SK-N-SH (cell line): ENCODE measurements at regions not wholly inside any gene's neighbourhood (a gene's known extent, or its start where the extent isn't known, plus 50 kb on each side); places are given as distances from the start of the nearest gene placed in this dataset.

Source experiments
- CTCF ChIA-PET: fragments of 300-600, 350-600 bp; formaldehyde crosslinking; extraction: SDS; loops from one replicate; lab custom pipeline; 2021; lab: Yijun Ruan, JAX
- POLR2A ChIA-PET: fragments of 350-600 bp; sonication (Branson Sonifier 250); formaldehyde crosslinking; extraction: SDS; loops from one replicate; lab custom pipeline; 2020; ENCODE audit warnings: antibody characterized with exemption, inconsistent platforms; lab: Yijun Ruan, JAX
- DNase-seq: peaks from one replicate; pipeline ENCODE4 v3.0.0; 2012
- H2AFZ ChIP-seq: fragments of 200-600 bp; sonication (generic); 2 replicates; pipeline ENCODE4 v1.8.1; 2016; ENCODE audit warnings: antibody characterized with exemption, mild to moderate bottlenecking, low read depth
- H3F3A ChIP-seq: fragments of 200-600 bp; sonication (generic); replicated peaks from 2 replicates; pipeline ENCODE3; 2016; ENCODE audit warnings: antibody characterized with exemption, mild to moderate bottlenecking; ENCODE audit not compliant: insufficient read depth
- H3K27ac ChIP-seq, 2 experiments: fragments of 200-500 bp in 1 of 2; fragments of 200-600 bp in 1 of 2; sonication (Bioruptor generic) in 1 of 2; sonication (generic), shearing (Covaris generic) in 1 of 2; 2 replicates each; pipeline versions ENCODE4 v1.5.1 to v1.6.1; 2014 to 2016; ENCODE audit warnings: low read depth in 2 of 2, inconsistent platforms in 1 of 2, low read length in 1 of 2, mild to moderate bottlenecking in 1 of 2, mixed read lengths in 1 of 2
- H3K27me3 ChIP-seq: fragments of 200-600 bp; sonication (generic), shearing (Covaris generic); 2 replicates; pipeline ENCODE4 v1.6.1; 2016; ENCODE audit warnings: mixed run types; ENCODE audit not compliant: insufficient read depth
- H3K36me3 ChIP-seq, 2 experiments: fragments of 200-500 bp in 1 of 2; fragments of 200-600 bp in 1 of 2; sonication (Bioruptor generic) in 1 of 2; sonication (generic) in 1 of 2; replicated peaks in 1 of 2; 2 replicates each; pipeline versions ENCODE3 to v1.5.1; 2014 to 2016; ENCODE audit warnings: low read length in 1 of 2, mild to moderate bottlenecking in 1 of 2; ENCODE audit not compliant: insufficient read depth in 2 of 2, control insufficient read depth in 1 of 2
- H3K4me1 ChIP-seq, 2 experiments: fragments of 200-500 bp in 1 of 2; fragments of 200-600 bp in 1 of 2; sonication (Bioruptor generic) in 1 of 2; sonication (generic), shearing (Covaris generic) in 1 of 2; 2 replicates each; pipeline versions ENCODE4 v1.5.1 to v1.6.1; 2014 to 2016; ENCODE audit warnings: low read depth in 1 of 2, low read length in 1 of 2, mixed run types in 1 of 2; ENCODE audit not compliant: insufficient read depth in 2 of 2, control insufficient read depth in 1 of 2
- H3K4me2 ChIP-seq: fragments of 200-600 bp; sonication (generic), shearing (Covaris generic); 2 replicates; pipeline ENCODE4 v1.6.1; 2017; ENCODE audit warnings: mixed run types
- H3K4me3 ChIP-seq, 2 experiments: fragments of 200-500 bp in 1 of 2; fragments of 200-600 bp in 1 of 2; sonication (Bioruptor generic) in 1 of 2; sonication (generic), shearing (Covaris generic) in 1 of 2; 2 replicates each; pipeline versions ENCODE4 v1.5.1 to v1.8.1; 2014 to 2016; ENCODE audit warnings: low read depth in 2 of 2, inconsistent platforms in 1 of 2, low read length in 1 of 2, mild to moderate bottlenecking in 1 of 2, mixed read lengths in 1 of 2, moderate library complexity in 1 of 2
- H3K79me2 ChIP-seq: fragments of 200-600 bp; sonication (generic); 2 replicates; pipeline ENCODE4 v1.8.1; 2017; ENCODE audit warnings: mild to moderate bottlenecking; ENCODE audit not compliant: insufficient read depth
- H3K9ac ChIP-seq: fragments of 200-600 bp; sonication (generic); 2 replicates; pipeline ENCODE4 v1.6.1; 2017; ENCODE audit warnings: mixed run types
- H3K9me2 ChIP-seq: fragments of 200-600 bp; sonication (generic); 2 replicates; pipeline ENCODE4 v1.6.1; 2017; ENCODE audit warnings: mixed run types
- H3K9me3 ChIP-seq: fragments of 200-600 bp; sonication (generic); 2 replicates; pipeline ENCODE4 v1.6.1; 2017; ENCODE audit warnings: mixed run types, mild to moderate bottlenecking, moderate library complexity
- H4K20me1 ChIP-seq: fragments of 200-600 bp; sonication (generic); 2 replicates; pipeline ENCODE4 v1.6.1; 2017; ENCODE audit warnings: mild to moderate bottlenecking, mixed run types; ENCODE audit not compliant: insufficient read depth
- EP300 ChIP-seq, 2 experiments: IDR thresholded peaks; 2 replicates each; pipeline versions ENCODE4 v1.4.0 to v1.6.1; 2012; ENCODE audit warnings: borderline replicate concordance in 1 of 2, low read depth in 1 of 2, low read length in 1 of 2
- FOSL2 ChIP-seq: IDR thresholded peaks from 2 replicates; pipeline ENCODE4 v1.4.0; 2012; ENCODE audit warnings: low read depth, mild to moderate bottlenecking, moderate library complexity, borderline replicate concordance
- GATA2 ChIP-seq: sonication (generic); formaldehyde crosslinking; IDR thresholded peaks from 2 replicates; pipeline ENCODE4 v1.5.0; 2020; ENCODE audit warnings: mild to moderate bottlenecking, missing genetic modification reagents
- MEF2A ChIP-seq: IDR thresholded peaks from 2 replicates; pipeline ENCODE4 v1.4.0; 2012; ENCODE audit warnings: low read depth, borderline replicate concordance
- RCOR1 ChIP-seq: fragments of 150-350 bp; IDR thresholded peaks from 2 replicates; pipeline ENCODE4 v1.6.1; 2017; ENCODE audit warnings: antibody characterized with exemption, low read length
- TEAD4 ChIP-seq: IDR thresholded peaks from 2 replicates; pipeline ENCODE4 v1.4.0; 2012; ENCODE audit warnings: mild to moderate bottlenecking, borderline replicate concordance; ENCODE audit not compliant: insufficient read depth
- USF1 ChIP-seq: IDR thresholded peaks from 2 replicates; pipeline ENCODE4 v1.4.0; 2012; ENCODE audit warnings: low read depth, borderline replicate concordance
- YY1 ChIP-seq: IDR thresholded peaks from 2 replicates; pipeline ENCODE4 v1.4.0; 2012; ENCODE audit warnings: low read depth, mild to moderate bottlenecking
- WGBS: methylation state at CpG from one replicate; pipeline ENCODE4 v1.1.6; 2017; ENCODE audit warnings: low lambda C conversion rate; 5-methylcytosine and 5-hydroxymethylcytosine counted together
- TF ChIP-seq, protein P1 (sequence below): fragments of 150-350 bp; IDR thresholded peaks from 2 replicates; pipeline ENCODE4 v1.6.1; 2017; ENCODE audit warnings: antibody characterized with exemption, low read length, low read depth, borderline replicate concordance
- TF ChIP-seq, protein P2 (sequence below): fragments of 200-600 bp; sonication (generic); IDR thresholded peaks from 2 replicates; pipeline ENCODE4 v1.6.1; 2017; ENCODE audit warnings: antibody characterized with exemption, mild to moderate bottlenecking, moderate library complexity

DNA sequence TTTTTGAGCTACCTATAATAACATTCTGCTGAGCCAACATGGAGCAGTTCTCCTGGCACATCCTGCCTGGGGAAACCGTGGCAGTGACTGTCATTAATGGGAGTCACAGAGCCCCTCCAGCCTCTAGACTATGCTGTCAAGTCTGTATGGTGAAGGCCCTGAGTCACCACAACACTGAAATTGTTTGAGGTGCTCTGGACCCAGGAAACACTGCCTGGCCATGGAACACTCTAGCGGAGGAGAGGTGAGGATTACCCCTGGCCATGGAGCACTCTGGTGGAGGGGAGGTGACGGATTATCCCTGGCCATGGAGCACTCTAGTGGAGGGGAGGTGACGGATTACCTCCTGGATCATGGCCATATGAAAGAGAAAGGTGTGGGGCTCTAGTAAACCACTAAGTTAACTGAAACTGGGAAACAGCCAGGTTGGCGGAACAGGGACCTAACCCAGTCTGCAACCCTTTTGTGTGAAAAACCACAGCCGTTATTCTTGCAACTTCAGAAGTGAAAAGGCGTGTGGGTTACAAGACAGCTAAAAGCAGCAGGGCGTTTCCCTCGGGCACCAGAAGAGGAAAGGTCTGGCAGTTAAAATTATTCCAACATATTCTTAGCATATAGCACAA is 156.7 kb downstream of the KCNJ12 start:
- H3K9me2 ChIP-seq, result no peaks in the 10 kb centered on the region
- ChIA-PET CTCF (interaction anchor here (2.7 to 5.5 kb wide), 2 partner anchors 21 to 76 kb away, joined by 8 to 24 read pairs; no protein-coding TSS in a partner anchor), POLR2A (no interaction called here)
- H3K4me1 ChIP-seq, result no peaks in the 10 kb centered on the region
- WGBS, result 86% methylated on average over 9 of the region's 9 CpGs
- no peaks in the 10 kb centered on the region for H3K27me3 ChIP-seq
- H3K36me3 ChIP-seq, result peaks cover 0 to 19% of the 10 kb centered on the region in 2 experiments
- H3K4me2 ChIP-seq, result no peak overlapping the region
- no peaks in the 10 kb centered on the region for H3F3A ChIP-seq
- DNase-seq, result no peak
- H3K79me2 ChIP-seq, result peaks cover 3% of the 10 kb centered on the region; the same call in 1 of the 2 replicates
- H3K27ac ChIP-seq, result no peak overlapping the region
- H3K9me3 ChIP-seq, result peaks cover 2% of the 10 kb centered on the region; the same call in 1 of the 2 replicates
- no peak overlapping the region for H2AFZ ChIP-seq
- TF ChIP-seq MEF2A (no peak), TEAD4 (no peak), YY1 (no peak), RCOR1 (no peak), GATA2 (CRISPR knock-in tag) (no peak), FOSL2 (no peak)
- TF ChIP-seq, protein P1, sequence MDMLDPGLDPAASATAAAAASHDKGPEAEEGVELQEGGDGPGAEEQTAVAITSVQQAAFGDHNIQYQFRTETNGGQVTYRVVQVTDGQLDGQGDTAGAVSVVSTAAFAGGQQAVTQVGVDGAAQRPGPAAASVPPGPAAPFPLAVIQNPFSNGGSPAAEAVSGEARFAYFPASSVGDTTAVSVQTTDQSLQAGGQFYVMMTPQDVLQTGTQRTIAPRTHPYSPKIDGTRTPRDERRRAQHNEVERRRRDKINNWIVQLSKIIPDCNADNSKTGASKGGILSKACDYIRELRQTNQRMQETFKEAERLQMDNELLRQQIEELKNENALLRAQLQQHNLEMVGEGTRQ, result no peak
- TF ChIP-seq, all 33 proteins: peak for 0
- Histone ChIP-seq H4K20me1 (no peaks in the 10 kb centered on the region), H3K9ac (no peak overlapping the region), H3K4me3 (no peak overlapping the region)

- TF ChIP-seq USF1, result no peak
- TF ChIP-seq EP300 (IDR thresholded peaks at IDR 0.05; ENCODE audit: borderline replicate concordance in 1 of 2, low read depth in 1 of 2, low read length in 1 of 2), result no peak
- TF ChIP-seq, protein P2, sequence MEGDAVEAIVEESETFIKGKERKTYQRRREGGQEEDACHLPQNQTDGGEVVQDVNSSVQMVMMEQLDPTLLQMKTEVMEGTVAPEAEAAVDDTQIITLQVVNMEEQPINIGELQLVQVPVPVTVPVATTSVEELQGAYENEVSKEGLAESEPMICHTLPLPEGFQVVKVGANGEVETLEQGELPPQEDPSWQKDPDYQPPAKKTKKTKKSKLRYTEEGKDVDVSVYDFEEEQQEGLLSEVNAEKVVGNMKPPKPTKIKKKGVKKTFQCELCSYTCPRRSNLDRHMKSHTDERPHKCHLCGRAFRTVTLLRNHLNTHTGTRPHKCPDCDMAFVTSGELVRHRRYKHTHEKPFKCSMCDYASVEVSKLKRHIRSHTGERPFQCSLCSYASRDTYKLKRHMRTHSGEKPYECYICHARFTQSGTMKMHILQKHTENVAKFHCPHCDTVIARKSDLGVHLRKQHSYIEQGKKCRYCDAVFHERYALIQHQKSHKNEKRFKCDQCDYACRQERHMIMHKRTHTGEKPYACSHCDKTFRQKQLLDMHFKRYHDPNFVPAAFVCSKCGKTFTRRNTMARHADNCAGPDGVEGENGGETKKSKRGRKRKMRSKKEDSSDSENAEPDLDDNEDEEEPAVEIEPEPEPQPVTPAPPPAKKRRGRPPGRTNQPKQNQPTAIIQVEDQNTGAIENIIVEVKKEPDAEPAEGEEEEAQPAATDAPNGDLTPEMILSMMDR, result no peak
- Histone ChIP-seq H3K27me3 (no peaks in the 10 kb centered on the region), H3K9me2 (no peaks in the 10 kb centered on the region), H4K20me1 (no peaks in the 10 kb centered on the region), H3K27ac (no peak overlapping the region), H3K4me1 (no peaks in the 10 kb centered on the region), H3K36me3 (peaks cover 9 to 20% of the 10 kb centered on the region in 2 experiments), H2AFZ (no peak overlapping the region), H3K79me2 (peaks cover 8% of the 10 kb centered on the region; the same call in 1 of the 2 replicates), H3K4me3 (no peak overlapping the region), H3F3A (no peaks in the 10 kb centered on the region), H3K9ac (no peak overlapping the region), H3K4me2 (no peak overlapping the region), H3K9me3 (peaks cover 8% of the 10 kb centered on the region)
- no peak for DNase-seq
- 67% methylated on average over 1 of the region's 1 CpG for WGBS
- CTCF ChIA-PET, result interaction anchor here (0.9 to 5.5 kb wide), 3 partner anchors 11 to 79 kb away, joined by 3 to 24 read pairs (median 3); no protein-coding TSS in a partner anchor
- POLR2A ChIA-PET, result no interaction called here
Observed at GRCh38 chr17:21535686-21536375, 156.5 kb upstream of the KCNJ18 start.
